T follicular helper cell (primary cell): ENCODE measurements at regions not wholly inside any gene's neighbourhood (a gene's known extent, or its start where the extent isn't known, plus 50 kb on each side); places are given as distances from the start of the nearest gene placed in this dataset.
A peak's percentile ranks its signal among the peaks of the same experiment; 100 is the strongest.
"Not testable (repeated sequence)": the region's sequence is repeated elsewhere in the genome, so short reads cannot be mapped to it uniquely, and the experiment has no call there.

ENCODE experiments used
- DNase-seq: peaks from one replicate; pipeline ENCODE4 v3.0.0-alpha.2; 2020; ENCODE audit warnings: low read depth

DNA sequence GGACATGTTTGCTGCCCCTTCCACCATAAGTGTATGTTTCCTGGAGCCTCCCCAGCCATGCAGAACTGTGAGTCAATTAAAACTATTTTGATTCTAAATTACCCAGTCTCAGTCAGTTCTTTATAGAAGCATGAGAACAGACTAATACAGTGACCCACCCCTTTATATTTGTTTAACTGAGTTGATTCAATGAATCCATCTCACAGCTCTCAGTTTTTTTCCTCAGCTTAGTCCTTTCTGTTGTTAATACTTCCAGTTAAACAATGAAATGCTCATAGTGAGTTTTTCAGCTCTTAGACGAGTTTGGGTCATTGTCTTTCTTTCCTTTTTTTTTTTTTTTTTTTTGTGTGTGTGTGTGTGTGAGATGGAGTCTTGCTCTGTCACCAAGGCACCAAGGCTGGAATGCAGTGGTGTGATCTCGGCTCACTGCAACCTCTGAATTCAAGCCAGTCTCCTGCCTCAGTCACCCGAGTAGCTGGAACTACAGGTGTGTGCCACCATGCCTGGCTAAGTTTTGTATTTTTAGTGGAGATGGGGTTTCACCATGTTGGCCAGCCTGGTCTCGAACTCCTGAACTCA lies 627.4 kb downstream of the SPATA31A7 start:
- DNase-seq: not testable (repeated sequence)

DNA sequence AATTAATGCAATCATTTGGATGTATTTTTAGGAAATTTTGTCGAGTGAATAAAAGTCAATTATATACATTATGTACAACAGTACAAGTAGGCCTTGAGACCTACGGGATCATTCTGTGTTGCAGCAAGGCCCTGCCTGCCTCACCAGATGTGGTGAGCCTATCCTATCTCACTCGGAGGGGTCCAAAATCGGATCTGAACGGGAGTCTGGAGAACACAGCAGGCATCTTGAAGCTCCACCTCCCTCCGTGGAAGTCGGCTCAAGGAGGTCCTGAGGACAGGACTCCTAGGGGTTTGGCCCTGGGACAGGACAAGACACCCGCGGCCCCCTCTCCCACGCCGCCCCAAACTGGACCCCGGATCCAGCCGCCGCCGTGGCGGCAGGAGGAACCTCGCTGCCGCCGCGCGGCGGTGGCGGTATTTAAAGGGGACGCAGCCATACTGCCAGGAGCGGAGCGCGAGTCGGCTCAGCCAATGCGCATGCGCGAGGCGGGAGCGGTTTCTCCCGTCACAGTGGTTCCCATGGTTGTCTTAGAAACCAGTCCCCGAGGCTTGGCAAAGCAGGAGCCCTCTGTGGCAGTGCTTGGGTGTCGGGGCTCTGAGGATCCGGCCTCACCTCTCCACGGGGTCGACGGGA lies 663.9 kb downstream of the SPATA31A7 start:
- DNase-seq: peak; percentile 81

DNA sequence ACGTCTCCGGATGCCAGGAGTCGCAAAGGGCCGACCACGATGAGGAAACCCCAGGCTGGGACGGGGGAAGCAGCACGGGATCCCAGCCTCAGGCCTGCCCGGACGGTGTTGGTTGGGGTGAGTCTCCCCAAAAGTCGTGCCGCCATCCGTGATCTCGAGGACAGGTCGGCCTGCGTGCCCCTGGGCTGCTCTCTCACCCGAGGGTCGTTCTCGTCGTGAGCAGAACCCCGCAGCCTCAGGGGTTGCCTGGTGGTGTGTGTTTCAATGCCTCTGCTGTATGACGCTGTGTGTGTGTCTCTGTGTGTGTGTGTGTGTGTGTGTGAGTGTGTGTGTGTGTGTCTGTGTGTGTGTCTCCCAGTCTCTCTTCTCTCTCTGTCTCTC lies 664.4 kb downstream of the SPATA31A7 start:
- DNase-seq: not testable (repeated sequence)

DNA sequence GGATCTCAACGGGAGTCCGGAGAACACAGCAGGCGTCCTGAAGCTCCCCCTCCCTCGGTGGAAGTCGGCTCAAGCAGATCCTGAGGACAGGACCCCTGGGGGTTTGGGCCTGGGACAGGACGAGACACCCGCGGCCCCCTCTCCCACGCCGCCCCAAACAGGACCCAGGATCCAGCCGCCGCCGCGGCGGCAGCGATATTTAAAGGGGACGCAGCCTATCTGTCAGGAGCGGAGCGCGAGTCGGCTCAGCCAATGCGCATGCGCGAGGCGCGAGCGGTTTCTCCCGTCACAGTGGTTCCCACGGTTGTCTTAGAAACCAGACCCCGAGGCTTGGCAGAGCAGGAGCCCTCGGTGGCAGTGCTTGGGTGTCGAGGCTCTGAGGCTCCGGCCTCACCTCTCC lies 666.4 kb downstream of the SPATA31A7 start:
- not testable (repeated sequence) for DNase-seq

DNA sequence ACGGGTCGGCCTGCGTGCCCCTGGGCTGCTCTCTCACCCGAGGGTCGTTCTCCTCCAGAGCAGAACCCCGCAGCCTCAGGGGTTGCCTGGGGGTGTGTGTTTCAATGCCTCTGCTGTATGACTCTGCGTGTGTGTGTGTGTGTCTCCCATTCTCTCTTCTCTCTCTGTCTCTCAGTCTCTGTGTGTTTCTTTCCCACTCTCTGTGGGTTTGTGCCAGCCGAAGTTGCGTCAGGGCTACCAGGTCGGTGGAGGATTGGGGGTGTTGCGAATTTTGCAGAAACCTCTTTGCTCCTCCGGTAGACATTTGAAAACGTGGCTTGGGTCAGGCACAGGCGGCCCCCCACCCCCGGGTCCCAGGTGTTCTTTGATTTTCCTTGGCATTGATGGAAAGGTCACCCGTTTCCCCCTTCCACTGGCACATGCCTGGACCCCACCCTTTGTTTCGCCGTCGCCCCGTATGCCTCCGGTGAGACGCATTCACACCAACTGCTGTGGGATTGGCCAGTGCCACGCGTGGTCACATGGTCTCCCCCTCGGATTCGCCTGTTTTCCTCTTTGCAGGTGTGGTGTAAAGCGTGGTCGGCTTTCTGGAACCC lies 667.1 kb downstream of the SPATA31A7 start:
- DNase-seq: not testable (repeated sequence)

DNA sequence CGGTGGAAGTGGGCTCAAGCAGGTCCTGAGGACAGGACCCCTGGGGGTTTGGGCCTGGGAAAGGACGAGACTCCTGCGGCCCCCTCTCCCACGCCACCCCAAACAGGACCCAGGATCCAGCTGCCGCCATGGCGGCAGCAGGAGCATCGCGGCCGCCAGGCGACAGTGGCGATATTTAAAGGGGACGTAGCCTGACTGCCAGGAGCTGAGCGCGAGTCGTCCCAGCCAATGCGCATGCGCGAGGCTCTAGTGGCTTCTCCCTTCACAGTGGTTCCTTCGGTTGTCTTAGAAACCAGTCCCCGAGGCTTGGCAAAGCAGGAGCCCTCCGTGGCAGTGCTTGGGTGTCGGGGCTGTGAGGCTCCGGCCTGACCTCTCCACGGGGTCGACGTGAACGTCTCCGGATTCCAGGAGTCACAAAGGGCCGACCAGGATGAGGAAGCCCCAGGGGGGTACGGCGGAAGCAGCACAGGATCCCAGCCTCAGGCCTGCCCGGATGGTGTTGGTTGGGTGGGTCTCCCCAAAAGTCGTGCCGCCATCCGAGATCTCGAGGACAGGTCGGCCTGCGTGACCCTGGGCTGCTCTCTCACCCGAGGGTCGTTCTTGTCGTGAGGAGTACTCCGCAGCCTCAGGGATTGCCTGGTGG lies 668.0 kb downstream of the SPATA31A7 start:
- not testable (repeated sequence) for DNase-seq

DNA sequence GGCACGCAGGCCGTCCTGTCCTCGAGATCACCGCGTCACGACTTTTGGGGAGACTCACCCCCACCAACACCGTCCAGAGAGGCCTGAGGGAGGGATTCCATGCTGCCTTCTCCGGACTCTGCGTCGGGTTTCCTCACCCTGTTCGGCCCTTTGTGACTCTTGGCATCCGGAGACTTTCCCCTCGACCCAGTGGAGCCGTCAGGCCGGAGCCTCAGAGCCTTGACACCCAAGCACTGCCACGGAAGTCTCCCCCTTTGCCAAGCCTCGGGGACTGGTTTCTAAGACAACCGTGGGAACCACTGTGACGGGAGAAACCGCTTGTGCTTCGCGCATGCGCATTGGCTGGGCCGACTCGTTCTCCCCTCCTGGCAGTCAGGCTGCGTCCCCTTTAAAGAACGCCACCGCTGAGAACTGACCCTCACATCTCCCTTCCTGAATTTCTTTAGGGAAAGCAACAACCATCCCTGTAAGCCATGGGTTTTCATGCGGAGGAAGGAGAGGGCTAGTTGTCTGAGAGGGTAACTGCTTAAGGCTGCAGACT lies 672.7 kb downstream of the SPATA31A7 start:
- peak; percentile 31 for DNase-seq

DNA sequence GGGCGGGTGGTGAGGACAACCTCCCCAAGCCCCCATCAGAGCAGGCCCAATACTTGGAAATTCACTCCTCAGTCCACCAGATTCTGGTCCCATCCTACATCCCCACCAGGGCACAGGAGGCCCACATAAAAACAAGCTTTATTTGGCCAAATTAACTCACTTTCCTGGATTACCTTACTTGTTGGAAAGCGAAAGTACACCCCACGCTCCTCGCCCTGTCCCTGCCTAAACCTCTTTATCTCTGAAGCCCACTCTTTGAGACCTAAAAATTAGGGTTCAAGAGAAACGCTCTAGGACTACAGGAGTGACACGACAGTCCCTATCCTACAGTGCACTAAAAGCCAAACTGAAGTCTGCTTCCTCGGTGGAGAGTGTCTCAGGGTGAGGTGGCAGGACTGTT lies 674.6 kb downstream of the SPATA31A7 start:
- not testable (repeated sequence) for DNase-seq

DNA sequence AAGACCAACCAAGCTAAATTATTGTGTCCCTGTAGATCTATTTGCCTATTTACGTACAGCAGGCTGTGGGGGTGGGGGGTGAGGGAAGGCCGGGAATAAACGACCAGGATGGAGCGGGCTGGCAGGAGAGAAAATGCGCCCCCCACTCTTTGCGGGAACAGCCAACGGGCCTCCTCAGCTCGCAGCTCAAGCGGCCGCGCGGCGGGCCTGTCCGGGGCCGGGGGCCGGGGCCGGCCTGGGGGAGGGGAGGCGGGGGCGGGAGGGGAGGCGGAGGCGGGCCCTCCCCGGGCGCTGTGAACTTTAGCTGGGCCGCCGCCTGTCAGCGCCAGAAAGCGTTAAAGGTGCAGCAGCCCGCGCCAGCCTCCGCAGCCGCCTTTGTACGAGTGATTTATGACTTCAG lies 679.1 kb downstream of the SPATA31A7 start:
- DNase-seq: not testable (repeated sequence)

DNA sequence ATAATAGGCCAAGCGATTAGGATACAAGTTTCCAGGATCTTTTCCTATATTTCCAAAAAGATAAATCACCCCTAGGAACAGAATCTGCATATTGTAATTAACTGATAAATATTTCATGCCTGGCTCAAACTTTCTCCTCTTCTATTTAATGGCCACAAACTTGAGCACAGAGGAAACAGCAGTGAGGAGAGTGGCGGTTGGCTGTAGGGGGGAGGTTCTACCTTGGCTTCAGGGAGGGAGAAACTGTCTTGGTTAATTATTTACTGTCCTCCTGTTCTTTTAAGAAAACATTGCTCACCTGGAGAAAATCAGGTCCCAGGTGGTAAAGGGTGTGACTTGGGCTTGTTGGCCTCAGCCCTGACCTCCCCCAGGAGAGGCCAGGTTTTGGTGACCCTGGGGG lies 682.5 kb downstream of the SPATA31A7 start:
- DNase-seq: not testable (repeated sequence)
